GM10248 (cell line): ENCODE measurements at regions not wholly inside any gene's neighbourhood (a gene's known extent, or its start where the extent isn't known, plus 50 kb on each side); places are given as distances from the start of the nearest gene placed in this dataset.

Source experiments
- CTCF ChIA-PET: fragments of 300-600 bp; sonication (Branson Sonifier 250); formaldehyde crosslinking; extraction: SDS; loops from one replicate; lab custom pipeline; 2021; ENCODE audit warnings: antibody characterized with exemption; lab: Yijun Ruan, JAX
- POLR2A ChIA-PET: fragments of 350-650 bp; sonication (Branson Sonifier 250); formaldehyde crosslinking; extraction: SDS; loops from one replicate; lab custom pipeline; 2020; ENCODE audit warnings: antibody characterized with exemption; lab: Yijun Ruan, JAX
- DNase-seq: peaks from one replicate; pipeline ENCODE4 v3.0.0; 2012; ENCODE audit errors: extremely low spot score
- CTCF ChIP-seq: IDR thresholded peaks from 2 replicates; pipeline ENCODE4 v1.5.1; 2012; ENCODE audit warnings: mild to moderate bottlenecking, low read depth; ENCODE audit errors: extremely low read depth, missing control alignments, control extremely low read depth

- DNase-seq: peak; percentile 37
- TF ChIP-seq CTCF: no peak
- CTCF ChIA-PET: interaction anchor here (0.8 to 2.7 kb wide), 8 partner anchors 10 to 147 kb away, joined by 3 to 8 read pairs (median 4); no protein-coding TSS in a partner anchor
- POLR2A ChIA-PET: no interaction called here
These were observed 65.6 kb upstream of the SESN3 start for GRCh38 chr11:95296621-95297025.

GRCh38 chr11:95296165-95296564 is 65.2 kb upstream of the SESN3 start:
- POLR2A ChIA-PET: no interaction called here
- TF ChIP-seq CTCF: no peak

GRCh38 chr11:95295382-95296149 is 64.6 kb upstream of the SESN3 start:
- DNase-seq: no peak
- no peak for TF ChIP-seq CTCF
- ChIA-PET POLR2A (no interaction called here), CTCF (interaction anchor here (0.8 to 2.7 kb wide), 5 partner anchors 11 to 145 kb away, joined by 4 to 8 read pairs (median 5); no protein-coding TSS in a partner anchor)

More at GRCh38 chr11:95296165-95296564, 65.2 kb upstream of the SESN3 start:
- CTCF ChIA-PET: interaction anchor here (0.8 to 2.7 kb wide), 5 partner anchors 11 to 146 kb away, joined by 4 to 8 read pairs (median 5); no protein-coding TSS in a partner anchor
- no peak for DNase-seq

- POLR2A ChIA-PET: no interaction called here
- CTCF ChIA-PET: interaction anchor here (1.7 to 2.7 kb wide), 2 partner anchors 10 kb away, joined by 3 to 8 read pairs; no protein-coding TSS in a partner anchor
- TF ChIP-seq CTCF: no peak
- DNase-seq: no peak
These were observed 63.7 kb upstream of the SESN3 start for GRCh38 chr11:95294701-95295100.

GRCh38 chr11:95293116-95293515 is 62.1 kb upstream of the SESN3 start:
- POLR2A ChIA-PET: no interaction called here
- no peak for DNase-seq
- TF ChIP-seq CTCF: no peak
- CTCF ChIA-PET: interaction anchor here (0.8 to 1.7 kb wide), 2 partner anchors 12 to 14 kb away, joined by 3 read pairs; no protein-coding TSS in a partner anchor

- POLR2A ChIA-PET: no interaction called here
- CTCF ChIA-PET: no interaction called here
- no peak for DNase-seq
- no peak for TF ChIP-seq CTCF
These were observed 60.9 kb upstream of the SESN3 start for GRCh38 chr11:95291946-95292345.
